GM10248 (cell line): ENCODE measurements at regions not wholly inside any gene's neighbourhood (a gene's known extent, or its start where the extent isn't known, plus 50 kb on each side); places are given as distances from the start of the nearest gene placed in this dataset.

Experiments
- CTCF ChIA-PET: fragments of 300-600 bp; sonication (Branson Sonifier 250); formaldehyde crosslinking; extraction: SDS; loops from one replicate; lab custom pipeline; 2021; ENCODE audit warnings: antibody characterized with exemption; lab: Yijun Ruan, JAX
- POLR2A ChIA-PET: fragments of 350-650 bp; sonication (Branson Sonifier 250); formaldehyde crosslinking; extraction: SDS; loops from one replicate; lab custom pipeline; 2020; ENCODE audit warnings: antibody characterized with exemption; lab: Yijun Ruan, JAX
- DNase-seq: peaks from one replicate; pipeline ENCODE4 v3.0.0; 2012; ENCODE audit errors: extremely low spot score
- CTCF ChIP-seq: IDR thresholded peaks from 2 replicates; pipeline ENCODE4 v1.5.1; 2012; ENCODE audit warnings: mild to moderate bottlenecking, low read depth; ENCODE audit errors: extremely low read depth, missing control alignments, control extremely low read depth

- no peak for TF ChIP-seq CTCF
Observed at GRCh38 chr10:61164458-61165160, 220.6 kb upstream of the RHOBTB1 start.

DNA sequence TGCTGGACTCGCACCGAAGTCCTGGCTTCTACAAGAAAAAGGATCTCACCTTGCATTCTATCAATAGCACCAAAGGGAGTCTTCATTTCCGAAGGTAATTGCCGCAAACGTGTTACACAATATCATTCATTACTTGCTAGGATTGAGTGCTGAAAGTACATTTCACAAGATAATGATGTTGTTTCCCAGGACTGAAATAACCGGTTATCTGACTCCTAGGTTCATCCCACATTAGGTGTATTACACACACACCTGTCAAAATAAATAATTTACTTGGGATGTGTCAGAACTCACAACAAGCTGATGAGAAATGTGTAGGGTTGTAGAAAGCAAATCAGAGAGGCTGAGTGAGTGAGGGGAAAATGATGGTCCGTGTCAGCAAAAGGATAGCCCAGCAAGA, 219.4 kb upstream of the RHOBTB1 start:
- no peak for TF ChIP-seq CTCF
- DNase-seq, result no peak
- CTCF ChIA-PET, result no interaction called here
- POLR2A ChIA-PET, result no interaction called here

More at GRCh38 chr10:61164458-61165160, 220.6 kb upstream of the RHOBTB1 start:
- CTCF ChIA-PET, result interaction anchor here (2.4 kb wide), 1 partner anchor 24 kb away, joined by 13 read pairs; no protein-coding TSS in a partner anchor
- POLR2A ChIA-PET, result no interaction called here
- DNase-seq, result no peak

GRCh38 chr10:61160253-61160652, 216.3 kb upstream of the RHOBTB1 start:
- ChIA-PET CTCF (interaction anchor here (1.0 to 1.3 kb wide), 2 partner anchors 14 to 138 kb away, joined by 3 read pairs; no protein-coding TSS in a partner anchor), POLR2A (no interaction called here)
- no peak for TF ChIP-seq CTCF
- no peak for DNase-seq

DNA sequence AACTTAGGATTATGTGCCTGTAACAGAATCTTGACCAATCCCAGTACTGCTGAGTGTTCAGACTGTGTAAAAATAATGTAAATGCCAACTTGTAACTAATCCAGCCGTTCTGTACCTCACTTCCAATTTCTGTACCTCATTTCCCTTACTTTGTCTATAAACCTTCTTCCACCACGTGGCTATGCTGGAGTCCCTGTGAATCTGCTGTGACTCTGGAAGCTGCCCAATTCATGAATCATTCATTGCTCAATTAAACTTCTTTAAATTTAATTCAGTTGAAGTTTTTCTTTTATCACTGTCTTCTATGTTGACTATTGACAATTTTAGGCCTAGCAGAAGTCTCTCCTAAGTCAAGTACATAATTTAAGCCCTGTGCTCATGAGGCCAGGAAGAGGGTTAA, 215.3 kb upstream of the RHOBTB1 start:
- ChIA-PET POLR2A (no interaction called here), CTCF (interaction anchor here (0.9 to 1.5 kb wide), 2 partner anchors 10 to 18 kb away, joined by 4 to 7 read pairs; no protein-coding TSS in a partner anchor)
- no peak for DNase-seq
- no peak for TF ChIP-seq CTCF

DNA sequence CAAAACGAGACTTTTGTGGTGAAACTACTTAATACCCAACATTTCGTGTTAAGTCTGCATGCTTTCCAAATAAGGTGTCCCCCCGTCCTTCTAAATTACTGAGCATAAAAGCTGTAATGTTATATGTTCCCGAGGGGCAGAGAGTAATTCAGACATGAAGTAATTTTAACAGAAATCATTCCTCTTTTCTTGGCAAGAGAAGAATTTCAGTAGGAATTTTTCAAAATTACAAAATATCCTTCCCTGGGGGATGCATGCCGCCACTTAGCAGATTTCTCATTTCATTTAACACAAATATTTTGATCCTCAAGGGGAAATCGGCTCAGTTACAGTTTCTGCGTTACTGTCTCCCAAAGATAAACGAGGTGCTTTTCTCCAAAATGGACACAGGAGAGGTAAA, 213.2 kb upstream of the RHOBTB1 start:
- TF ChIP-seq CTCF, result no peak
- CTCF ChIA-PET, result interaction anchor here (1.6 kb wide), 1 partner anchor 21 kb away, joined by 3 read pairs; no protein-coding TSS in a partner anchor

GRCh38 chr10:61153771-61154170, 209.8 kb upstream of the RHOBTB1 start:
- DNase-seq, result no peak
- POLR2A ChIA-PET, result no interaction called here
- TF ChIP-seq CTCF, result no peak
- CTCF ChIA-PET, result interaction anchor here (1.2 to 5.1 kb wide), 4 partner anchors 12 to 62 kb away, joined by 3 to 34 read pairs (median 4); no protein-coding TSS in a partner anchor

More for the DNA sequence above, 213.2 kb upstream of the RHOBTB1 start:
- no peak for DNase-seq
- POLR2A ChIA-PET, result no interaction called here
